PC-9 (cell line): ENCODE measurements at regions not wholly inside any gene's neighbourhood (a gene's known extent, or its start where the extent isn't known, plus 50 kb on each side); places are given as distances from the start of the nearest gene placed in this dataset.

ENCODE experiments used
- BruUV-seq: library from RNA; stranded (reverse); fragments of 400-500 nt; replicated peaks from 2 replicates; lab custom pipeline; 2021; lab: Mats Ljungman, UMichigan
- CTCF ChIA-PET: fragments of 300-600 bp; sonication (Branson Sonifier 250); formaldehyde crosslinking; loops from one replicate; lab custom pipeline; 2022; ENCODE audit warnings: antibody characterized with exemption; lab: Charles Lee
- POLR2A ChIA-PET: fragments of 300-600 bp; sonication (Branson Sonifier 250); formaldehyde crosslinking; loops from one replicate; lab custom pipeline; 2022; ENCODE audit warnings: antibody characterized with exemption; ENCODE audit not compliant: unreplicated experiment; lab: Charles Lee
- DNase-seq, 2 experiments: peaks; one replicate each; pipeline versions ENCODE4 v3.0.0 to v3.0.0-alpha.2; 2015 to 2022; ENCODE audit warnings: mixed read lengths in 1 of 2
- H2AFZ ChIP-seq: fragments of 200-600 bp; sonication (generic); 2 replicates; pipeline ENCODE4 v1.8.1; 2017; ENCODE audit warnings: antibody characterized with exemption
- H3F3A ChIP-seq: fragments of 200-600 bp; sonication (generic); 2 replicates; pipeline ENCODE4 v1.8.1; 2017; ENCODE audit warnings: antibody characterized with exemption, mild to moderate bottlenecking, low read depth; ENCODE audit not compliant: insufficient read depth
- H3K27ac ChIP-seq: fragments of 200-600 bp; sonication (generic); 2 replicates; pipeline ENCODE4 v1.6.1; 2016; ENCODE audit warnings: mixed run types
- H3K27me3 ChIP-seq: fragments of 200-600 bp; sonication (generic); 2 replicates; pipeline ENCODE4 v1.6.1; 2016; ENCODE audit warnings: low read depth, mixed run types; ENCODE audit not compliant: insufficient read depth
- H3K36me3 ChIP-seq: fragments of 200-600 bp; sonication (generic); 2 replicates; pipeline ENCODE4 v1.6.1; 2016; ENCODE audit warnings: low read depth, mixed run types
- H3K4me1 ChIP-seq: fragments of 200-600 bp; sonication (generic); replicated peaks from 2 replicates; pipeline ENCODE4 v1.6.1; 2016; ENCODE audit warnings: mixed run types; ENCODE audit not compliant: insufficient read depth
- H3K4me2 ChIP-seq: fragments of 200-600 bp; sonication (generic); 2 replicates; pipeline ENCODE4 v1.6.1; 2017; ENCODE audit warnings: mixed run types
- H3K4me3 ChIP-seq: fragments of 200-600 bp; sonication (generic); 2 replicates; pipeline ENCODE4 v1.6.1; 2016; ENCODE audit warnings: mixed run types
- H3K79me2 ChIP-seq: fragments of 200-600 bp; sonication (generic); 2 replicates; pipeline ENCODE4 v1.6.1; 2017; ENCODE audit warnings: low read depth, mixed run types
- H3K9me2 ChIP-seq: fragments of 200-600 bp; sonication (generic); 2 replicates; pipeline ENCODE4 v1.8.1; 2017; ENCODE audit warnings: mild to moderate bottlenecking; ENCODE audit not compliant: insufficient read depth
- H3K9me3 ChIP-seq: fragments of 200-600 bp; sonication (generic); 2 replicates; pipeline ENCODE4 v1.8.1; 2016; ENCODE audit warnings: low read depth; ENCODE audit not compliant: insufficient read depth
- H4K20me1 ChIP-seq: fragments of 200-600 bp; sonication (generic); 2 replicates; pipeline ENCODE4 v1.8.1; 2017; ENCODE audit not compliant: insufficient read depth
- EZH2 ChIP-seq: fragments of 200-600 bp; sonication (generic); IDR thresholded peaks from 2 replicates; pipeline ENCODE4 v1.8.0; 2017; ENCODE audit warnings: antibody characterized with exemption, low read depth
- intact Hi-C: fragments of 100-400 bp; cut with micrococcal nuclease; formaldehyde crosslinking; loops from one replicate; pipeline ENCODE4 v1.10.0; 2022; ENCODE audit not compliant: unreplicated experiment
- TF ChIP-seq, protein P1 (sequence below): fragments of 200-600 bp; sonication (generic); conservative IDR thresholded peaks from 2 replicates; pipeline ENCODE4 v1.6.1; 2017; ENCODE audit warnings: mixed run types, antibody characterized with exemption, mild to moderate bottlenecking, moderate library complexity

DNA sequence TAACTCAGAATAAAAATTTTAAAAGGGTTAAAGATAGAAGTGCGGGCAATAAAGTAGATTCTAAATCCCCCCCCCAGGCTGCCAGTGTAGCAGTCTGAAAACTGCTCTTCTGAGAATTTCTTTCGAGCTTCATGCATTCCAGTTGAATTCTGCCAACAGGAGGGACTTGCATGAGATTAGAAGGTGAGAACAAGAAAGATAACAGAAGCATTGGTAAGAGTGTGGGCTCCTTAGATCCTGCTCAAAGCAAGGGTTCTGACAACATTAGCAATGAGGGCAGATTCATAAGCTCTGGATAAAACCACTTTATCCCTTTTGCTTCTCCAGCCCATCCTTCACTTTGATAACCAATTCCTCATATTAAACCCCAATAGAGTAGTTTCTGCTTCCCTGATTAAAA lies 235.9 kb upstream of the CDH6 start:
- H3K9me3 ChIP-seq: no peaks in the 10 kb centered on the region
- no peaks in the 10 kb centered on the region for H3K79me2 ChIP-seq
- DNase-seq: no peak
- H3K36me3 ChIP-seq: no peaks in the 10 kb centered on the region
- no peak overlapping the region for H3K4me2 ChIP-seq
- no peaks in the 10 kb centered on the region for H3K4me1 ChIP-seq
- H3F3A ChIP-seq: no peaks in the 10 kb centered on the region
- H3K4me3 ChIP-seq: no peak overlapping the region
- no TSS peak for BruUV-seq
- no peak overlapping the region for H3K27ac ChIP-seq
- POLR2A ChIA-PET: no interaction called here
- H4K20me1 ChIP-seq: no peaks in the 10 kb centered on the region
- H3K27me3 ChIP-seq: no peaks in the 10 kb centered on the region
- TF ChIP-seq, protein P1, sequence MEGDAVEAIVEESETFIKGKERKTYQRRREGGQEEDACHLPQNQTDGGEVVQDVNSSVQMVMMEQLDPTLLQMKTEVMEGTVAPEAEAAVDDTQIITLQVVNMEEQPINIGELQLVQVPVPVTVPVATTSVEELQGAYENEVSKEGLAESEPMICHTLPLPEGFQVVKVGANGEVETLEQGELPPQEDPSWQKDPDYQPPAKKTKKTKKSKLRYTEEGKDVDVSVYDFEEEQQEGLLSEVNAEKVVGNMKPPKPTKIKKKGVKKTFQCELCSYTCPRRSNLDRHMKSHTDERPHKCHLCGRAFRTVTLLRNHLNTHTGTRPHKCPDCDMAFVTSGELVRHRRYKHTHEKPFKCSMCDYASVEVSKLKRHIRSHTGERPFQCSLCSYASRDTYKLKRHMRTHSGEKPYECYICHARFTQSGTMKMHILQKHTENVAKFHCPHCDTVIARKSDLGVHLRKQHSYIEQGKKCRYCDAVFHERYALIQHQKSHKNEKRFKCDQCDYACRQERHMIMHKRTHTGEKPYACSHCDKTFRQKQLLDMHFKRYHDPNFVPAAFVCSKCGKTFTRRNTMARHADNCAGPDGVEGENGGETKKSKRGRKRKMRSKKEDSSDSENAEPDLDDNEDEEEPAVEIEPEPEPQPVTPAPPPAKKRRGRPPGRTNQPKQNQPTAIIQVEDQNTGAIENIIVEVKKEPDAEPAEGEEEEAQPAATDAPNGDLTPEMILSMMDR: no peak
- TF ChIP-seq EZH2: no peak
- intact Hi-C loops: no loop called here
- H3K9me2 ChIP-seq: no peaks in the 10 kb centered on the region
- H2AFZ ChIP-seq: no peak overlapping the region
- CTCF ChIA-PET: no interaction called here

DNA sequence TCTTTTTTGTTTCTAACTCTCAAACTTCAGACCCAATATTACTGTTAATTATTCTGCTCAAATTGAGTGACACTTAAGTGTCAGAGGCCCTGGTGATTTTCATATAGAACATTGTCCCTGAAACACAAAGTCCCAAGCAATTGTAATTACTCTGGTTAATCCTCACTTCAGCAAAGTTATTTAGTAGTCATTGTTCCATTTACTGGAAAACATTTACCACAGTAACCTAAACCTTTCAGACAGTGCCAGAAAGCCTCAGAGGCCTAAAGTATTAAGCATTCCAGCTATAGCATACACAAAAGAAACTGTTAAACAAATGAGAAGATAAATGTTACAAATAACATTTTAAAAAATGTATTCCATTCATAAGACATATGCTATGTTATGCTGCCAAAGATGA lies 237.2 kb upstream of the CDH6 start:
- no peak overlapping the region for H3K27ac ChIP-seq
- no peak overlapping the region for H3K4me2 ChIP-seq
- H3K36me3 ChIP-seq: no peaks in the 10 kb centered on the region
- no peaks in the 10 kb centered on the region for H3K9me3 ChIP-seq
- TF ChIP-seq, protein P1: no peak
- no peak for TF ChIP-seq EZH2
- H3F3A ChIP-seq: no peaks in the 10 kb centered on the region
- no peaks in the 10 kb centered on the region for H3K27me3 ChIP-seq
- intact Hi-C loops: no loop called here
- BruUV-seq: no TSS peak
- H2AFZ ChIP-seq: no peak overlapping the region
- CTCF ChIA-PET: no interaction called here
- H3K9me2 ChIP-seq: no peaks in the 10 kb centered on the region
- H3K4me3 ChIP-seq: no peak overlapping the region
- no peaks in the 10 kb centered on the region for H4K20me1 ChIP-seq
- POLR2A ChIA-PET: no interaction called here
- DNase-seq: peak in 1 of 2 experiments; percentile 29
- H3K79me2 ChIP-seq: no peaks in the 10 kb centered on the region
- H3K4me1 ChIP-seq: no peaks in the 10 kb centered on the region

DNA sequence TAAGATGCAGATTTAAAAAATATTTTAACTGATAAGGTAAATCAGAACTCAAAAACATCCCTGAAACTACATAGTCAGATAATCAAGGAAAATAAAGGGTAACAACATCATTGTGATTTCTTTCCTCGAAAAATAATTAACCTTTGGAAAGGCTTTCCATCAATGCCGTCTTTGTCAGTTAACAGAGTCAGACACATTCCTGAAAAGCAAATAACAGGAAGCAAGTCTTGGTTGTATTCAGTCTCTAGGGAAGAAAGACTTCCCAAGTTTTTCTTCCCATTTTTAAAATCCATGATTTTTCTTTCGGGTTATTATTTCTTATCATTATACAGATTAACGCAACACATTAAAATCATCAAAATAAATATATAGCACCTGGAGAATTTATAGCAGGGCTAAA lies 256.4 kb upstream of the CDH6 start:
- H3K4me3 ChIP-seq: no peak overlapping the region
- H2AFZ ChIP-seq: no peak overlapping the region
- no peaks in the 10 kb centered on the region for H3F3A ChIP-seq
- no peaks in the 10 kb centered on the region for H3K79me2 ChIP-seq
- H3K4me1 ChIP-seq: no peaks in the 10 kb centered on the region
- no peaks in the 10 kb centered on the region for H3K27me3 ChIP-seq
- BruUV-seq: no TSS peak
- no peaks in the 10 kb centered on the region for H3K9me3 ChIP-seq
- no peak overlapping the region for H3K27ac ChIP-seq
- H3K36me3 ChIP-seq: no peaks in the 10 kb centered on the region
- DNase-seq: no peak
- POLR2A ChIA-PET: no interaction called here
- no peaks in the 10 kb centered on the region for H3K9me2 ChIP-seq
- CTCF ChIA-PET: no interaction called here
- no peak overlapping the region for H3K4me2 ChIP-seq
- intact Hi-C loops: no loop called here
- no peak for TF ChIP-seq EZH2
- TF ChIP-seq, protein P1: no peak
- H4K20me1 ChIP-seq: no peaks in the 10 kb centered on the region
